HG03521 (cell line): ENCODE measurements at regions not wholly inside any gene's neighbourhood (a gene's known extent, or its start where the extent isn't known, plus 50 kb on each side); places are given as distances from the start of the nearest gene placed in this dataset.
"Not testable (repeated sequence)": the region's sequence is repeated elsewhere in the genome, so short reads cannot be mapped to it uniquely, and the experiment has no call there.

Experiments used
- ATAC-seq: cut with Tn5 transposase; IDR thresholded peaks from one replicate; pipeline ENCODE4 v1.9.1; 2021; ENCODE audit warnings: mild to moderate bottlenecking, moderate library complexity; ENCODE audit not compliant: unreplicated experiment

- no peak for ATAC-seq
Observed at GRCh38 chr11:109668973-109669634, 247.1 kb downstream of the C11orf87 start.

GRCh38 chr11:109677231-109677630, 255.2 kb downstream of the C11orf87 start:
- no peak for ATAC-seq

DNA sequence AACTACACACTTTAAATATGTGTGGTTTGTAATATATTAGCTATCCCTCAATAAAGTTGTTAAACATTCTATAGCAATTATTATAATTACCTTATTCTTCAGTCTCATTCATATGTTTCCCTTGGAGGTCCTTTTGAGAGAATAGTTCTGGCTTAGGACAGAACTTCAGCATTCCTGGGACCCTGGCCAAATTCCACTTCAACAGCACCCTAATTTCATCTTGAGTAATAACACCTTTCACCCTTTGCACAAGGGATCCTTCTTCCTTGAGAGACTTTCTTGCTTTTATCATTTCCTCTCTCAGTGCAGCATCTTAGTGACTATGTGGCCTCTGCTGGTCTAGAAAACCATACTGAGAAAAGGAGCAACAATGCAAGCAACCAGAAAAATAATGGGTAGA, 255.9 kb downstream of the C11orf87 start:
- ATAC-seq: no peak

- ATAC-seq: no peak
Observed at GRCh38 chr11:109680127-109680526, 258.1 kb downstream of the C11orf87 start.

GRCh38 chr11:109682788-109683187, 260.8 kb downstream of the C11orf87 start:
- ATAC-seq: not testable (repeated sequence)

- ATAC-seq: no peak
Observed at GRCh38 chr11:109695696-109696095, 273.7 kb downstream of the C11orf87 start.

DNA sequence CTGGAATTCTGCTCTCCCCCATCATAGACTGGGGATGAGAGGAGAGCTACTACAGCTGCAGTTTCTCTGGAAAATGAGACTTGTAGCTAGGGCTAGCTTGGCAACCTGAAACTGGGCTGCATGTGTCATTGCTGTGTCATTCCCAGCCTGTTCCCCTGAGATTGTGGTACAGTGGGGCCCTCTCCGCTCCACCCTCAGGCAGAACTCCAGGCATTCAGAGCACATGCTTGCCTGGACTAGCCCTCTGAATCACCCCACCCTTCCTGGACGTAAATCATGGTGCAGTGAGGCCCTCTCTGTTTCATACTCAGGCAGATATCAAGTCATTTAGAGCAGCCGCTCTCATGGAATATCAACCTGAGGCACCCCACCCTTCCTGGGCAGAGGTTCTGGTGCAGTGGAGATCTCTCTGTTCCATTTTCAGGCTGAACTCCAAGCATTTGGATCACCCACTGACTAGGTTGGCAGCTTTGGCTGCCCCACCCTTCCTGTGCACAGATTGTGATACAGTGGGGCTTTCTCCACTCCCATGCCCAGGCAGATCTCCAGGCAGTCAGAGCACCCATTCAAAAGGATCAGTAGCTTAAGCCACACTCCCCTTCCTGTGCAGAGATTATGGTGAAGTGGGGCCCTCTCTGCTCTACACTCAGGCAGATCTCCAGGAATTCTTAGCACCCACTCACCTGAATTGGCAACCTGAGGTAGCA, 274.4 kb downstream of the C11orf87 start:
- no peak for ATAC-seq

- peak; percentile 88 for ATAC-seq
Observed at GRCh38 chr11:109697140-109697843, 275.3 kb downstream of the C11orf87 start.

- no peak for ATAC-seq
Observed at GRCh38 chr11:109698237-109698636, 276.2 kb downstream of the C11orf87 start.

DNA sequence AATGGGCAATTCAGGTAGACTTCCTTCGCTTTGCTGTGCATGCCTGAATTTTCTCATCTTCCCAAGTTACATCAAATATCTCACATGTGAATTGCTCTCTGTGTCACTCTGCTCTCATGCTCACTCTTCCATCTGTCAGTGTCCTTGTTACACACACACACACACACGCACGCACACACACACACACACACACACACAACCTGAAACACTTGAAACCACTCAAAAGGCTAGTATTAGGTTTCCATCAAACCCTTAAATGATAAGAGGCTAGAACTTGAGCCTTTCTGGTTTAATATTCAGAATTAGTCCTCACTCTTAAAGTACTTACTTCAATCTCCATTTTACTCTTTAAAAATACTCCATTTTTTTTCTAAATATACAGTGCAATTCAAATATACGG, 282.4 kb downstream of the C11orf87 start:
- ATAC-seq: no peak

DNA sequence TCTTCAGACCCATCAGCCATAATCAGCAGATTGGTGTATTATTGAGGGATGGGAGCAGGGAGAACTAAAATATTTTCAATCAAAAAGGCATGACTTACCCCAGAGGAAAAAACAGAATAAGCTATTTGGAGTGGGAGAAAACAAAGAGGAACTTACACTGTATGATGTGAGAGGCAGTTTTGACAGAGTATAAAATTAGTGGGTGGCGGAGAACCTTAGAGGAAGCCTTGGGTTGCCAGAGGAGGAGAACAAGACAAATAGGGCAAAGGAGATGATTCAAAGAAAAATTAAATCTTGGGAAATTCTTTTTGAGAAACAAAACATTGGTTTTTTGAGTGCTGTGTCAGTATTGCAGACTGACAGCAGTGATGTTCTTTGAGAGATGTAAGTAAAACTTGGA, 285.0 kb downstream of the C11orf87 start:
- ATAC-seq: no peak

- no peak for ATAC-seq
Observed at GRCh38 chr11:109707411-109707810, 285.4 kb downstream of the C11orf87 start.

DNA sequence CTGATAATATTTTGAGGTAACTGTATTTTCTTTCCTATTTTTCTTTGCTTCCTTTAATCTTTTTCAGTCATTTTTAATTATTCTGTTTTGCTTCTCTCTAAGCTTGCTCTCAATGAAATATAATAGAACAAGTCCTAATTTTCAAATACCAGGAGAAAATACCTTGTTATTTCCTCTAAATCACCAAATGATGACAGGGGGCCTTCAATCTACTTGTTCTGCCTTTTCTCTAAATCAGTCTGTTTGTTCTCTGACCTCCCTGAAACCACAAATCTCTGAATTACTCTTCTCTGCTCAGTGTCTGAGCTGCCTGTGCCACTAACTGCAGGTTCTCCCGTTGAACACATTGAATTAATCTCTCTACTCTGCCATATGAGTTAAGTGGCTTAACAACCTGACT, 286.2 kb downstream of the C11orf87 start:
- ATAC-seq: no peak

- not testable (repeated sequence) for ATAC-seq
Observed at GRCh38 chr11:109714444-109714843, 292.5 kb downstream of the C11orf87 start.

DNA sequence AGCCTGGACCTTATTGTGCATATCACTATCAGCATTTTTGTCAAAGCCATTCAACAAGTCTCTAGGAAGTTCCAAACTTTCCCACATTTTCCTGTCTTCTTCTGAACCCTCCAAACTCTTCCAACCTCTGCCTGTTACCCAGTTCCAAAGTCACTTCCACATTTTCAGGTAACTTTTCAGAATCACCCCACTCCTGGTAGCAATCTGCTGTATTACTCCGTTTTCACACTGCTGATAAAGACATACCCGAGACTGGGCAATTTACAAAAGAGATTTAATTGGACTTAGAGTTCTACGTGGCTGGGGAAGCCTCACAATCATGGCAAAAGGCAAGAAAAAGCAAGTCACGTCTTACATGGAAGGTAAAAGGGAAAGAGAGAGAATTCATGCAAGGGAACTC, 293.4 kb downstream of the C11orf87 start:
- ATAC-seq: not testable (repeated sequence)

GRCh38 chr11:109726061-109726460, 304.1 kb downstream of the C11orf87 start:
- no peak for ATAC-seq

DNA sequence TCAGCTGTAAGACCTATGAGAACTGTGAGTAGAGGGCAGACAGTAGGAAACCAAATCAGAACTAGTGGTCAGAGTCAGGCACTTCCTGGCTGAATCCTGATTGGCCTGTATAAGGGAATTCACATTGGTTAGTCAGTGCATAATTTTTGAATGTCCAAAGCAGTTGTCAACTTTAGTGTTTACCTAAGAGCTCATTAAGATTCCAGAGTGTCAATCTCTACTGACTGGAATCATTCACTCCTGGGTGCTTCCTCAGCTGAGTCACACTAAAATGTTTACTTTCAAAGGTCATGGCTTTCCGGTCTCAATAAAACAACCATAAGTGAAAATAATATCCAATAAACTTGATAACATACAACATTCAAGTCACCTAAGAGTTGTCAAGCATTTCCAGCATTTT, 306.1 kb downstream of the C11orf87 start:
- ATAC-seq: no peak

GRCh38 chr11:109729761-109730160, 307.8 kb downstream of the C11orf87 start:
- no peak for ATAC-seq

DNA sequence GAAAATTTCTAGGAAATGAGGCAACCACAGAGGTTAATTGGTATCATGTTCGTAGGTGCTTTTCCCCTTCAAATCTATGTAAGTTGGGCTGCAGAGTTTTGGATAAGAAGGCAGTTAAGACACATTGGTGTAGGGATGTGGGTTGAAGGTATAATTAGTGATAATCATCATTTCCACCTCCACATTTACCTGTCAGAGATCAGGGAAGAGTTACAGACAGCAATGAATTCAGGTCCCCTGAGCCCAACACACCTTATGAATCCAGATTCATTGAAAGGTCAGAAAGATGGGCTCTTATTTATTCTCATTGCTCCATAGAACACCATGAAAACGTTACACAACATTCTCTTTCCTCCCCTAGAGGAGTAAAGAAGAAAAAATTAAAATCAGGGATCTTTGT, 308.7 kb downstream of the C11orf87 start:
- ATAC-seq: no peak

GRCh38 chr11:109731451-109731850, 309.5 kb downstream of the C11orf87 start:
- ATAC-seq: no peak

- ATAC-seq: no peak
Observed at GRCh38 chr11:109733245-109733644, 311.3 kb downstream of the C11orf87 start.

DNA sequence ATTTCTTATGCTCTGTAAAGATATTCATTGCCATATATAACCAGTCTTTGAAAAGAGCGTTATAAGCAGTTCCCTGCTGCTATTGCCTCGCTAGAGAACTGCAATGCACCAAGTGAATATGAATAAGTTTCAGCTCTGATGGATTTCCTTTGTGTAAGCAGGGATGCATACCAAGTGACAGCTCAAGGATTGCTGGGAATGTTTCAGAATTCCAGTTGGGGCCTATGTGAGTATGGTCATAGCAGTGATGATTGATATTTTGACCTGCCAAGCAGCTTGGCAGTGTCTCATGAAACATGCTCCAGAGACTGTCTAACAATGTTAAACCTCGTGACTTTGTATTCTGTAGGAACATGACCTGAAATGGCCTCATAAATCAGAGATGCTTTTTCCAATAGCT, 312.6 kb downstream of the C11orf87 start:
- no peak for ATAC-seq
